ENCODE measurements at regions not wholly inside any gene's neighbourhood (a gene's known extent, or its start where the extent isn't known, plus 50 kb on each side); places are given as distances from the start of the nearest gene placed in this dataset.

DNA sequence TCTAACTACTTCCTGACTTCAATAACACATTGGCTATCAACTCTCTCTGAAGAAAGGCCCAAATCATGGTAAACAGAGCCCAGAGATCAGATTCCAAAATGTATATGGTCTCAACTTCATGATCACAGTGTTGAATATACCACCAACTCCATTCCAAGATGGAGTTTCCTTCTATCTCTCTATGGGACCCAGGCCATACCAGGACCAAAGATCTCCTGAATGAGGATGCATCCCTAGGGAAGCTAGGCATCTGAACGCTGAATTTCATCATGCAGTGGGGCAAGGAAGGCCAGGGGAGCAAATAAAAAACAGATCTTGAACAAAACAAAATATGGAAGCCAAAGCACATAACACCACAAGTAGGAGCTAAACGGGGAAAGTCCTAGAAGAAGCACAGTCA is 320.7 kb upstream of the PKDCC start:
- no peak for TF ChIP-seq CTCF (conservative IDR thresholded peaks at IDR 0.05)
- TF ChIP-seq EZH2 (IDR thresholded peaks at IDR 0.05; ENCODE audit: low read depth) = no peak

Data from PC-9 (cell line).